Naive B cell (primary cell): ENCODE measurements at regions not wholly inside any gene's neighbourhood (a gene's known extent, or its start where the extent isn't known, plus 50 kb on each side); places are given as distances from the start of the nearest gene placed in this dataset.

Experiments
- ATAC-seq, 2 donors: fragments of 150-1000 bp; cut with Tn5 transposase; 2 replicates each; pipeline ENCODE4 v1.10.0; 2021; ENCODE audit warnings: low read depth in 2 of 2, mild to moderate bottlenecking in 2 of 2, moderate library complexity in 2 of 2
- DNase-seq: peaks from one replicate; pipeline ENCODE4 v3.0.0; 2022
- H3K27ac Mint-ChIP-seq, 6 donors: one replicate each; pipeline ENCODE4 v1.8.0; 2020 to 2022; ENCODE audit warnings: mild to moderate bottlenecking in 6 of 6, mixed read lengths in 6 of 6, moderate library complexity in 5 of 6, inconsistent platforms in 2 of 6
- H3K27me3 Mint-ChIP-seq, 3 donors: one replicate each; pipeline ENCODE4 v1.8.0; 2021 to 2022; ENCODE audit warnings: mixed read lengths in 3 of 3, mild to moderate bottlenecking in 1 of 3
- H3K36me3 Mint-ChIP-seq, 2 donors: one replicate each; pipeline ENCODE4 v1.8.0; 2020 to 2022; ENCODE audit warnings: mixed read lengths in 2 of 2, inconsistent platforms in 1 of 2, mild to moderate bottlenecking in 1 of 2
- H3K4me1 Mint-ChIP-seq, 3 donors: one replicate each; pipeline ENCODE4 v1.8.0; 2020 to 2022; ENCODE audit warnings: mixed read lengths in 3 of 3, inconsistent platforms in 1 of 3, mild to moderate bottlenecking in 1 of 3, moderate library complexity in 1 of 3
- H3K4me3 Mint-ChIP-seq, 8 donors: one replicate each; pipeline ENCODE4 v1.8.0; 2020 to 2022; ENCODE audit warnings: mild to moderate bottlenecking in 8 of 8, mixed read lengths in 8 of 8, moderate library complexity in 8 of 8, inconsistent platforms in 2 of 8
- H3K9me3 Mint-ChIP-seq, 7 donors: one replicate each; pipeline ENCODE4 v1.8.0; 2020 to 2022; ENCODE audit warnings: mixed read lengths in 7 of 7, mild to moderate bottlenecking in 5 of 7, inconsistent platforms in 2 of 7, moderate library complexity in 1 of 7

DNA sequence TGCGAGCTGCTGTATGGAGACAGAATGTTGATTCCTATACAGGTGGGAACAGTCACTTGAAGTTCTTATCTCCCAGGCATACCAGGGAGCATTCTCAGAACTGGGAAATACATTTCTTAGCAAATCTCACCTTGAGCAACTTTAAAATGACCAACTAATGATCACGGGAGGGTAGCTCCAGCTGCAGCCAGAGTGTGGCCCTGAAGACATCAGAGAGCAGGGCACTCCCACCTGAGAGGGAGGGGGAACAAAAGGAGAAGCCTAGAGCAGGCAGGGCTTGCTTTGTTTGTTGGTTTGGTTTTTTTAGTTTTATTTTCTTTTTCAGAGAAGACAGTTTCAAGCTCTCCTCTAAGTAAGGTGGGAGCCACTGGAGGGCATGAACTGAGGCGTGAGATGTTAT, 101.1 kb downstream of the OTX2 start:
- Mint-ChIP-seq H3K27ac (no peak overlapping the region), H3K9me3 (no peaks in the 10 kb centered on the region), H3K4me3 (no peak overlapping the region)

DNA sequence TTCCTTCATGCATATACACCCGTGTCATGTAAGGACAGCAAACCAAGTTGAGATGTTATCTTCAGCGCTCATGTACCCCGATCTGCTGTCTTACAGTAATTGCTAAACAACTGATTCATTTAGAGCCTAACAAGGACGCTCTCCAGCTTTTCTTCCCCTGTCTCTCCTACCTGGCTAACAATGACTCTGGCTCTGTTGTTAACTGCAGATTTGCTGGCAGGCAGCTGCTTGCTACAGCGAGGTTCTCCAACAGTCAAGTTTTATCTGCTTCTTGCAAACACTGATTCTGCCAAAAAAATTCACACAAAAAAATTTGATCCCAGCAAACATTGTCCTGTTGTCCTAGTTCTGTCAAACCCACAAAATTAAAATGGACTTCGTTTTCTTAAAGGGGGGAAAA, 101.6 kb downstream of the OTX2 start:
- H3K27ac Mint-ChIP-seq = no peak overlapping the region
- DNase-seq (no peak), ATAC-seq (no peak)
- no peaks in the 10 kb centered on the region for H3K36me3 Mint-ChIP-seq
- H3K4me1 Mint-ChIP-seq = no peaks in the 10 kb centered on the region
- no peaks in the 10 kb centered on the region for H3K9me3 Mint-ChIP-seq
- H3K4me3 Mint-ChIP-seq = no peak overlapping the region
- H3K27me3 Mint-ChIP-seq = peaks cover 10 to 29% (median 19%) of the 10 kb centered on the region in 3 donors

More for the DNA sequence above, 101.1 kb downstream of the OTX2 start:
- DNase-seq (no peak), ATAC-seq (no peak)
- H3K27me3 Mint-ChIP-seq = peaks cover 8 to 29% (median 19%) of the 10 kb centered on the region in 3 donors
- no peaks in the 10 kb centered on the region for H3K36me3 Mint-ChIP-seq
- H3K4me1 Mint-ChIP-seq = no peaks in the 10 kb centered on the region

DNA sequence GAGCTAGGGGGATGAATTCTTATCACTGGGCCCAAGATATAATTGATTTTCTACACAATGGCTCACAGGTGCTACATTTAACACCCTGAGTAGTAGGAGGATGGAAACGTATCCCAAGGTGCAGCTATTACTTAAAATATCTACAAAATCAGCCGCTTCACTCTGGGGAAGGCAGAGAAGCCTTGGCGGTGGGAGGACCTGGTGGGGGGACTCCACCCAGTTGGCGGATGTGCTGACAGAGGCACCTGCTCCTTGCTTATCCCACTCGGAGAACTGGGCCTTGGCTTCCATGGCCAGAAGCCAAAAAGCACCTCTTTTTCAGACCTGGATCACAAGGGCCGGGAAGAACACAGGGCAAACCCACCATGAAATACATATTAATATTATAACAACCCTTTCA, 106.3 kb downstream of the OTX2 start:
- no peak for ATAC-seq
- DNase-seq = no peak
- Mint-ChIP-seq H3K27me3 (peaks cover 10 to 27% (median 12%) of the 10 kb centered on the region in 3 donors), H3K36me3 (no peaks in the 10 kb centered on the region), H3K4me1 (no peaks in the 10 kb centered on the region), H3K9me3 (peaks cover 0 to 6% (median 2%) of the 10 kb centered on the region in 7 donors), H3K27ac (no peak overlapping the region), H3K4me3 (no peak overlapping the region)

DNA sequence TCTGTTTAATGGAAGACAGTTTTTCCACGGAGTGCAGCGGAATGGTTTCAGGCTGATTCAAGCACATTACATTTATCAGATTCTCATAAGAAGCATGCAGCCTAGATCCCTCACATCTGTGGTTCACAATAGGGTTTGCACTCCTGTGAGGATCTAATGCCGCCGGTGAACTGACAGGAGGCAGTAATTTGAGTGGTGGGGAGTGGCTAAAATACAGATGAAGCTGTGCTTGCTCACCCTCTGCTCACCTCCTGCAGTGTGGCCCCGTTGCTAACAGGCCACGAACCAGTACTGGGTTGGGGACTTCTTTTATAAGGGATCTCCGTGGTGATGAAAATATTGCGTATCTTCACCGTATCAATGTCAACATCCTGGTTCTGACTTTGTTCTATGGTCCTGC, 107.8 kb downstream of the OTX2 start:
- no peak for ATAC-seq
- peaks cover under 1 to 22% (median 19%) of the 10 kb centered on the region in 3 donors for H3K27me3 Mint-ChIP-seq
- no peaks in the 10 kb centered on the region for H3K36me3 Mint-ChIP-seq
- no peaks in the 10 kb centered on the region for H3K4me1 Mint-ChIP-seq
- H3K9me3 Mint-ChIP-seq = peaks cover 0 to 6% (median 2%) of the 10 kb centered on the region in 7 donors
- H3K27ac Mint-ChIP-seq = no peak overlapping the region
- DNase-seq = no peak
- H3K4me3 Mint-ChIP-seq = no peak overlapping the region
